ENCODE measurements at regions not wholly inside any gene's neighbourhood (a gene's known extent, or its start where the extent isn't known, plus 50 kb on each side); places are given as distances from the start of the nearest gene placed in this dataset.
"Not testable (repeated sequence)": the region's sequence is repeated elsewhere in the genome, so short reads cannot be mapped to it uniquely, and the experiment has no call there.

DNA sequence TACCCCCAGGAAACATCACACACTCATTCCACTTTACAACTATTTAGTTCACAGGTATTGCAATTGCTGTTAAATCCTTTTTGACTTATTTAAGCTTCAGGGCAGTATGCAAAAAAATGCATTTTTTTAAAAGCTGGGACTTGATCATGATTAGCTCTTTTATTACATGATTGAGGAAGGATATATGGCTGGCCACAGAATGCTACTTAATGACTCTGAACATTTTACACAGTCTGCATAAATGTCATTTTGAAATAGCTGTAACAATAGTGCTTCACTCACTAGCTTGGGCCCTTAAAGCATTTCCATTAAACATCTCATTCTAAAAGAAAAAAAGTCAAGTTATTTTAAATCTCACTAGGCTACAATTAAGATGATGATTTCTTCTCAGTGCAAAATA, 429.7 kb downstream of the FRK start:
- no peak for DNase-seq (ENCODE audit: low read depth)

DNA sequence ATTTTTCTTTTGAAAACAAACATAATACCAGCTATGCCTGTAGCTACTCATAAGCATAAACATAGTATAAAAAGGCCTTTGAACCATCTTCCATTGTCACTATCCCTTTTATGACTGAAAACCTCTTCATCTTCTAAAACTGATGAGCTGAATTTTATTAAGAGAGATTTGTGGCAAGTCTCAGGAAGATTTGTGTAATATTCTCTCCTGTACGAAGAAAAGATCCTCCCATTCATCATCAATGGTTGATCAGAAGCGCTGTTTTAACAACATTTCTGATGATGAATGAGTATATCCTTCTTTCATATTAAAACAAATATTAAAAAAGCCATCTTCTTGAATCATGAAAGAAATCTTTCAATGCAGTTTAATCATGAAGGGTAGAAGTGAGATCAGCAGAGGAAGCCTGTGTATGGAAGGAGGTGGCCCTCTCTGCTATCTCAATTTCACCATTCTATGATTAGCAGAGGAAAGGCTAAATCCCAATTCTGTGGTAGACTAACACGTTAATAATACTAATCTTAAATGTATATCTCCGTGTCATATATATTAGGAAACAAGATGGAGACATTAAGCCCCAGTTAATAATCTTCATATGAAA, 430.2 kb downstream of the FRK start:
- no peak for DNase-seq (ENCODE audit: low read depth)

DNA sequence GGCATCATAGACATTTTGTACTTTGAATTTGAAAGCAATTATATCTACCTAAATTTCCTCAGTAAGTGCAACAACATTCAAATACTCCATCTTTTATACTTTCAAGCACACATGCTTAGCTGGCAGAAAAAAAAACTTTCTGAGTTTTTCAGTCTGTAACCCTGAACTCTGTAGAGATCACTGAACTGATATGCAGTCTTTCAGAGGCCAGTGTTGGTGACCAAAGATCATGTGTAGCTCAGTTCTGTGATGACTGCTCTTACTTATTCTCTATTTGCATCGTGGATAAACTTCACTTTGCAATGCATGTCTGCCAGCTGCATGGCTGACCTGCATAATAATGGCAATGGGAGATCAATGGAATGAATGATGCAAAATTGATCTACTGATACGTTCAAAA, 431.3 kb downstream of the FRK start:
- no peak for DNase-seq (ENCODE audit: low read depth)

DNA sequence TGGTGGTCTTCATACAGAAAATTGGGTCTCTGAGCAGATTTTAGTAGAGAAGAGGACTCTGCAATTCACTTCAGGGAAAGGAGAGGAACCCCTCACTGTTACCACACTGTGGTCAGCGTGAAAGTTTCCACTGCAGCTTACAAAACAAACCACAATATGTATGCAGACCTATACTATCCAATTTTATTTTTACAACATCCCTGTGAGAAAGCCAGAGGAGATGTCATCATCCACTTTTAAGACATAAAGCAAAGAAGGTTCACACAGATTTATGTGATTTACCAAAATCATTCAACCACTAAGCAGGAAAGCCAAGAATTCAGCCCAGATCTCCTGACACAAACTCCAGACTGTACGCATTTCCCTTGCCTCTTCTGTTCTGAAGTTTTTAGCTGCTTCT, 442.4 kb downstream of the FRK start:
- DNase-seq (ENCODE audit: low read depth): no peak

DNA sequence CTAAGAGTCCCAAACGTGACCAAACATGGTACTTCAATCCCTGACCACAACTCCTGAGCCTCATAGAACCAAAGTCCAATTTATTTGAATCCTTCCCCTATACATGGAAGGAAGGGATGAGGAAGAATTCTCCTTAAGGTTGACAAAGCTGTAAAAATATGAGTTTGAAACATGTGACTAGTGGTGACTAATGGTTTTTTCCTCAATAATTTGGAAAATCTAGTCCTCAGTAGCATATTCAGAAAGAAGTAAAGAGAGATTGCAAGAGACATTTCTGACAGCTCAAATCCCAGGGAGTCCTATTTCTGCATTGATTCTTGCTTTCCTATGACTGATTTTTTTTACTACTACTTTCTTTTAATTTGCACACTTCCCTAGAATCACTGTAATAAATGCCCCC, 443.7 kb downstream of the FRK start:
- no peak for DNase-seq (ENCODE audit: low read depth)

DNA sequence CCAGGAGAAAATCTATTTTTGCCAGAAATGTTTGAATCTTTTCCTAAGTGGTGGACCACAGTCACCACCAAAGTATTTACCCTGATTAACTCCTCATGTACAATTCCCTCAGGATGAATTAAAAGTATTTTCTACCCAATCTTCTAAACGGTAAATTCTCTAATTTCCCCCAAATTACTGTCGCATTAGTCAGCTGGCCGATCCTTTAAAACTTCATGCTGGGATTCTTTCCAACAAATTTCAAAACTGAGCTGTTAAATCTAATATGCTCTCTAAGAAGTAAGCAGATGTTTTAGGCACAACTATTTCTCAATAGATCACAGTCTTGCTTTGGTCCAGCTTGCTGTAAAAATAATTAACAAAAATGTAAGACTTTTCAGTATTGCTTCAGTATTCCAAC, 447.2 kb downstream of the FRK start:
- DNase-seq (ENCODE audit: low read depth): peak; percentile 81

DNA sequence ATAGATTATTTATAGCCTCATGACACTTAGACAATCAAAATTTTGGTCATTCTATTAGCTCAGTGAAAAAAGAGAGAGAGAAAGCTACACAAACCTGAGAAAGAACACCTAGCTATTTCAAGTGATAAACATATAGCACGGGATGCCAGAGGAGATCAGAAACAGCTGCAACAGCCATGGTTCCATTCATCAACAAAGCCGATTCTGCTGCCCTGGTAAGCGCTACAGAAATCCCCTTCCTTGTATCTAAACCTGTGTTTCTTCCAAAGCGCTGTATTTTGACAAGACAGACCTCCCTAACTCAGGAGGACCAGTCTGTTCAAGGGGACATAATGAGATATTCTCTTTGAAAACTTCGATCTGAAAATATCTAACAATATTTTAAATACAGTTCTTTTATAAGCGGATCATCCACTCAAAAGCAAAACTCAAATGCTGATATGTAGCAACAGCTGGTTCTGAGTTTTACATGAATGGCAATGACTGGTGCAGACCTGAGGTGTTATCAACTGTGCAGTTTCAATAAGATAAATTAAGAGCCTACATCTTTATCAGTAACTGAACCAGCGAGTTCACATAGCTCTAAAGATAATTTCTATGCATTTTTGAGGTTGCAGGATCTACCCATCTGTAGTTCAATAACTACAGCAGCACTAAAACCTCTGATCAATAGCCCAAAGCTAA, 447.8 kb downstream of the FRK start:
- no peak for DNase-seq (ENCODE audit: low read depth)

DNA sequence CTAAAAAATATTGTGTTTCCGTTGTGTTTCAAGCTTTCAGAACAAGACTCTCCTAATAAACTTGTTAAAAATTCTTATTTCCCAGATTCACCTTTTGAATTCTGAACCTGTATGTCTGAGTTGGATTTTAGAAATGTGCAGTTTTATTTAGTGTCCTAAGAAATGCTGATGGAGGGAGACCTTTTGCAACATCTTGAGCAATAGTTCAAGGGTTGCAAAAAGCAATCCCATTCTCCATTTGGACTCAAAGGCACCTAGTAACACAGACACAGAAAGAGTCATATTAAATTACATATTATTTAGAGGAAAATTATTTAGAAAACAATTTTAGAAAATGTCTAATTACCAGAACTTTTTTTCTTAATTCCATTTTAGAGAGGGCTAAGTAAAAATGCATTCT, 448.5 kb downstream of the FRK start:
- DNase-seq (ENCODE audit: low read depth): no peak

DNA sequence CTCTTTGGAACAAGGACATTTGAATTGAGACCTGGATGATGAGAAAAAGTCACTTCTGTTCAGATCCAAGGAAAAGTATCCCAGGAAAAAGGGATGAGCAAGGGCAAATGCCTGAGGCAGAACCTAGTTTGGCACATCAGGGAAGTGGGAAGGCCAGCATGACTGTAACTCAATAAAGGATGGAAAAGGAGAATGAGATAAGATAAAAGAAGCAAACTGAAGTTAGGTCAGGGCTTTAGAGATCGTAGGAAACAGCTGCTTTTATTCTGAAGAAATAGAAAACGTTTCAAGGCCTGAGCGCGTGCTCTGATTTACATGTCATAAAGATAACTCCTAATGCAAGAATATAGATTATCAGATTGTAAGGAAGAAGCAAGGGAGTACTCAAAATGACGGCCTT, 450.0 kb downstream of the FRK start:
- no peak for DNase-seq (ENCODE audit: low read depth)

DNA sequence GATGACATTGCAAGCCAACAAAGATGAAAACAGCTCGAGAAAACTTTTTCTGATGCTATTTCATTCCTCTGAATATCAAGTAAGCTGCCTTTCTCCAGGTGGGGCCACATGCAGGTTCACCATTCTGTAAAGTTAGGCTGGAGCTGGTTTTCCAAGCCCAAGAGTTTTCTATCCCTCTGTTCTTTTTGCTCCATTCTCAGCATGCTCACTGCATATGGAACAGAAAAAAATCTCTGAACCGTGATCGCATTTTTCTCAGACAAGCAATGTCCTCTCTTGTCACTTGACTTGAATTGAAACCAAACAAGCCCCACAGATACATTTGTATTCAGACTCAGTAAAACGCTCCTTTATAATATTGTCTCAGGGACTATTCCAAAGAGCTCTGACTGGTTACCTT, 451.6 kb downstream of the FRK start:
- no peak for DNase-seq (ENCODE audit: low read depth)

DNA sequence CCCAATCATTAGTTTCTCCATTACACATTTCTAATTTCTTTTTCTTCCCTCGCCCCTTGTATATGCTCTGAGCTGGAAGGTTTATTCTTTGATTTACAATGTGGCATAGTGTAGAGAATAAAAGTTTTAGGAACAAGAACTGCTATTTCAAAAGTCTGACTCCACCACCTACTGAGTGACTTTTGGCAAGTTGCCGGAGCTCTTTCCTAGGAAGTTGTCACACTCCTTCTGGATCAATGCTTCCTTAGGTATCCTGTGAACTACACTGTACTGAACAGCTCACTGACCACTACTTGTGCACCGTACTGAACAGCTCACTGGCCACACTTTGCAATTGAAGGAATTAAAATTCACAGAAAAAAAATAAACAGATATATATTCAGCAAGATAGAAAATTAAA, 458.2 kb downstream of the FRK start:
- DNase-seq (ENCODE audit: low read depth): peak; percentile 6

DNA sequence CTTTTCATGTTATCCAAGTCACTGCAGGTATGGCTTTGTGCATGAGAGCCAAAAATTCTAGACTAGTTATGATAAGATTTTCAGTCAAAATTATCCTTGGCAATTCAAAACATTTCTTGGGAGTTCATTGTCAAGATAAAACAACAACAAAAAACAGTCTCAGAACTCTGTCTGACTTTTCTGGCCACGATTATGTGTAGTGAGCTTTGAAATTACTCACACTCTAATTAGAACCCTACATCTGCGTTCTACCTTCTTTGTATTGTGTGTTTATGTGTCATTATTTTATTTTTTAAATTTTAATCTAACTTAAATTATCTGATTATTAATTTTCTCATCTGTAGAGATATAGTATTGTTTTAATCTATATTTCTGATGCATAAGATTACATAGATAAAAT, 459.2 kb downstream of the FRK start:
- DNase-seq (ENCODE audit: low read depth): no peak

DNA sequence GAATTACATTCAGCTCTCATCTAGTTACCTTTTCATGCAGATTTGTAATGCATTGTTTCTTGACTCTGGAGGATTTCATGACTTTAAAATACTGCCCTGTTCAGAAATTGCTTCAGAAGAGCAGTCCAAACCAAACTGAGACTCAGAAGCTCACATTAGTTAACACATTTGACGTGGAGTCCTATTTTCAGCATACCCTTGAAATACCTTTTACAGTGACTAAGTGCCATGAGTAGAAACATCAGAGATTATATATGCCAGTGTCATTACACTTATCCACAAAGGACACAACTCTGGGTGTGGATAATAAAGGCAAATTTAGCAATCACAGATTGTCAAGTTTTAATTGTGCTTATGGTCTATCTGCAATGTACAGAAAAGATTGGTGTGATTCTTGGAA, 459.6 kb downstream of the FRK start:
- DNase-seq (ENCODE audit: low read depth): no peak

DNA sequence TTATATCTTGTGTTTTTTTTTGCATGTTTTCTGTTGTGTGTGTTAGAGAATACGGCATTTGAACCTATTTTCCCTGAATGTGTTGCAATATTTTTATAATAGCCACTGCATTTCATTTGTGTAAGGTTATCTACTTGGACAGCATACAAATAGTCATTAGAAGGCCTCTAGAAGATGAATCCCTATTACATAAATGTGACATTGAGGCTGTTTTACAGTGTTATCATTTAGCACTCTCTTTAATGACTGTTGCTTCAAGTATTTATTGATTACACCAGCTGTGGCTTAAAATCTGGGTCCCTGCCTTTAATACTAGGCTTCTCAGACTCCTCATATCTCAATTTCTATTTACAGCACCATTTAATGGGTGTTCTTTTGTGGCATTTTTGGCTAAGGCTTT, 465.8 kb downstream of the FRK start:
- DNase-seq (ENCODE audit: low read depth): no peak

DNA sequence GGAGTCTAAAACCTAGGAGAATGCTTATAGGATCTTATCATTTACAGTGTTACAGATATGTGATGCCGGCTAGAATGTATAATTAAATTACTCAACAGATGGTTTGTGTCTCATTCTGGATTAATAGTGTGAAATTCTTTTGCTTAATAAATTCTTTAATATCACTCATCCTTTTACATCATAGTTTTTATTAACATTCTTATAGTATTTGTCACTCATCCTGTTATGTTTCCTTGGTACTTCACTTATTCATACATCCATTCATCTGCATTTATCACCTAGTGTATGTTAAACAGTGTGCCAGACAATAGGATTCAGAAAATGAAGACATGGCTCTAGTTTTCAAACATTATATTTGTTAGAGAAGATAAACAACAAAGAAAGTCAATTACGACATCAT, 468.7 kb downstream of the FRK start:
- DNase-seq (ENCODE audit: low read depth): no peak

DNA sequence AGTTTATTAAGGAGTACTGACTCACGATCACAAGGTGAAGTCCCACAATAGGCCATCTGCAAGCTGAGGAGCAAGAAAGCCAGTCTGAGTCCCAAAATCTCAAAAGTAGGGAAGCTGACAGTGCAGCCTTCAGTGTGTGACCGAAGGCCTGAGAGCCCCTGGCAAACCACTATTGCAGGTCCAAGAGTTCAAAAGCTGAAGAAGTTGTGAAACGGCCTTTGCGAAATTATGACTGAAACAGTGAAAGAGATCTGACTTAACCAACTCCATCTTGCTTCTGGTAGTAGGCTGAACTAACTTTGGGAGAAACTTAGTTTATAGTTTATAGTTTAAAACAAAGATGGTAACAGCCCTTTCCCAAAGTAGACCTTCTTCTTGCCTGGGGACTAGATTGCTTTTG, 471.6 kb downstream of the FRK start:
- not testable (repeated sequence) for DNase-seq (ENCODE audit: low read depth)

DNA sequence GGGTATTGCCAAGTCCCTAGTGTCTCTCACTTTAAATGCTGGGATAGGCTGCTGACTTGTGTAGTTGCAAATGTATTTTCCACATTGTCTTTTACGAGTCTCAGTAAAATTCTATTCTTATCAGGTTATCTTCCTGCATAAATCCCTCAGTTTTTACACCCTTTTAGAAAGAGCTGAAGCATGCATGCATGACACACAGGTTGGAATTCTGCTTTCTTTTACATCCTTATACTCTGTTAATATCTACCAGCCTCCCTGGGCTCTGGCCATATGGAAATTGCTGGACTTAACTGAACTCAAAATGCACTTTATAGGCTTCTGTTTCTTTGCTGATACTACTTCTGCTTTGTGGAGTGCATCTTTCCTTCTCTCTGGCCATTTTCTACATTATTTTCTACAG, 477.4 kb downstream of the FRK start:
- no peak for DNase-seq (ENCODE audit: low read depth)

DNA sequence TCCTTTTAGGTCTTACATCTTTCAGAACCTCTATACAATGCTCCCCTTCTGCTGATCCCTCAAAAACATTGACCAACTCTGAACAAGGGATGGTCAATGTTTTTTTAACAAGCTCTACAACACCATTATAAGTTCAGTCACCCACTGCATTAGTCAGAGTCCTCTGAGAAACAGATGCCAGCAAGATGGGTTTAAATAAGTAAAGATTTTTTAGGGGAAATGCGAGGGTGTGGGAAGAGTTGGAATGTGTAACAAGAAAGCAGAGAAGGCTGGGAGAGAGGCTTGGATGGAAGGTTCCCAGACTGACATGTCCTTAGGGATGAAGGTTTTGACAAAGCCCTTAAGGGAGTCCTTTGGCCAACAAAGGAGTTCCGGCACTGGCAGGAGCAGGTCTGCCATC, 478.3 kb downstream of the FRK start:
- no peak for DNase-seq (ENCODE audit: low read depth)

DNA sequence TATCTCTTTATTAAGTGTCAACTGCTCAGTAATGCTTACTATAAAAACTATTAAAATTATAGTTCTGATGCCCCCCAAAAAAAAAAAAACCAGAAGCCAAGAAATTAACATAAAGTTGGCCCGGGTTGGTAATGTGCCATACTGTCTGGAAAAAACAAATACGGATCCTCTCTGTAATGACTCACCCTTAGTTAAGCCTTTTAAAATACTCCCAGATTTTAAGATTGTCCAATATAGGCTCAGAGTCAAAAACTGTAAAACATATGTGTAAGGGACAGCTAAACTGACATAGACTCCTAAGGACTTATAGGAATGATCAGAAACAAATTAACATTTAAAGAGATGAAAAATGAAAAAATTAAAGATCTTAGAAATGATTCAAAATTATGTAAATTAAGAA, 481.1 kb downstream of the FRK start:
- DNase-seq (ENCODE audit: low read depth): not testable (repeated sequence)

DNA sequence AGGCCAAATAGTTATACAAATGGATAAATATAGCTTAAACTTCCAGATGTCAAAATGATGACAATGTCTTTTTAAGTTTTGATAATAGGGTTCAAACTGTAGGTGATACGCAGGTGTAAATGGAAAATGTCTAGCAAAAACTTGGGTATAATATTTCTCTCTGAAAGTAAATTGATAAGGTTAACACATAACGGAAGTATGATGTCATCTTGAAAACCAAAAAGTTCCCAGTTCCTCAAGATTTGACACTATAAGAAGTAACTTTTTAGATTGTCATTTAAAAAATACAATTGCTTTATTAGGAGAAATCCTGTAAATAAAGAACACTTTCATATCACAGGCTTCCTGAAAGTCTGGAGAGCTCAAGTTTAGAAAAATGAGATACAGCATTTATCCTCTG, 483.4 kb downstream of the FRK start:
- DNase-seq (ENCODE audit: low read depth): no peak

DNA sequence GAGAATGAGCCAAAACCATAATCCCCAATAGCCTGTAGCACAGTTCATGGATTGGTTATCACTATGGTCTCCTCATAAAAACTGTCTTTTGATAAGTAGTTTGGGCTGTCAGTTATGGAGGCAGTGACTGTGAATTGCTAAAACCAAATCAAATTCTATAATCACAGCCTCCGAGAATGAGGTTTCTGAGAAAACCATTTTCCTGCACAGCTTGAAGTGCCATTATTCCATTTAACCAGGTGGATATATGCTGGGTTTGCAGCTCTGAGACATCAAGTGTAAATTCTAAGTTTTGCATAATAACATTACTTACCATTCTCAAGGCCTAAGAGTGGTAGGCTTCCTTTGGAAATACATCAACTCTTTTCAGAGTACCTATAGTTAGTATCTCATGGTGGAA, 485.4 kb downstream of the FRK start:
- DNase-seq (ENCODE audit: low read depth): no peak

DNA sequence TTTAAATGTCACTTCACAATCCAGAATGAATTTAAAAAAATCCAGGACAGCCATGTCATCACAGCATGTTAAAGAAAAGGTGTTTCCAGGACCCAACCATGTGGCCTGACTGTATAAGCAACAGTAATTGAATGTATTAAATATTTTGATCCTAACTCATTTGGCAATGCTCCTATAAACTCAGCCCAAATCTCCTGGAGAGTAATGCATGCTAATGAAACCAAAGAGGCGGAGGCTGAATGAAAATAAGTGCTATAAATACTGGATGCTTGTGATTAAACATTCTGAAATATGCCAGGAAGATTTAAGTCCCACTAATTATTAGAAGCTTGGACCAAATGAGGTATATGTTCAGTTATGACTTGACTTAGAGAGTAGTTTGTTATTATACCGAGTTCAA, 486.8 kb downstream of the FRK start:
- DNase-seq (ENCODE audit: low read depth): no peak

DNA sequence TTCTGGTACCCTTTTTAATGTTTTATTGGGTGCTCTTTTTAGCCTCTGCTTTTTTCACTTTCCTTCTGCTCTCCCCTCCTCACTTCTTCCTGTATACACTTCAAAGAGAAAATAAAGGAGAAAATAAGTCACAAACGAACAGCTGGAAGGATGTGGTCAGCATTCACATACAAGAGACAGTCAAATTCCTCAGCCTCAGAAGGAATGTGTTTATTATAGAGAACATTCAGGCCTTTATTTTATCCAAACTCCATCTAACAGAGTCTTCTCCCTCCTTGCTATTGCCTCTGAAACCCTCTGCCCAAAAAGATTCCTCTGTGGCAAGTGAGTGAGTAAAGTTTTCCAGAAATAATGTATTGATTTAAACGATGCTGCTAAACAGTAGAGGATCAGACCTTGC, 490.4 kb downstream of the FRK start:
- DNase-seq (ENCODE audit: low read depth): peak; percentile 4

DNA sequence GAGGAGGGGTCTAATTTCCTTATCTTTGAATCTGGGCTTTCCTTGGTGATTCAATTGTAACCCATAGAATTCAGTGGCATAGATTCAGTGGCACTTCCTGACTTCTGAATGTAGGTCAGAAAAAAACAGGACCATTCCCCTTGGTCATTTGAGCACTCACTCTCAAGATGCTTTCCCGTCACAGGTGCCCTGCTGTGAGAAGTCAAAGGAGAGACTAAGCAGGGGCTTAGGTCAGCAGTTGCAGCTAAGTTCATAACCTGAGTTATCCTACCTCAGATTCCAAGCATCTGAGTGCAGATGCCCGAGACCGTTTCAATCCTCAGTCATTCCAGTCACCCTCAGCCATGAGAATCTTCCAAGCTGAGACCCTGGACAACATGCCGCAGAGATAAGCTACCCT, 506.6 kb downstream of the FRK start:
- no peak for DNase-seq (ENCODE audit: low read depth)
